Memory B cell (primary cell): ENCODE measurements at regions not wholly inside any gene's neighbourhood (a gene's known extent, or its start where the extent isn't known, plus 50 kb on each side); places are given as distances from the start of the nearest gene placed in this dataset.

Experiments used
- ATAC-seq: fragments of 150-1000 bp; cut with Tn5 transposase; 2 replicates; pipeline ENCODE4 v1.10.0; 2021; ENCODE audit warnings: low read depth, mild to moderate bottlenecking, moderate library complexity
- DNase-seq, 2 donors: peaks; one replicate each; pipeline ENCODE4 v3.0.0; 2022; ENCODE audit warnings: low spot score in 2 of 2
- H3K27ac Mint-ChIP-seq: one replicate; pipeline ENCODE4 v1.8.0; 2022; ENCODE audit warnings: mild to moderate bottlenecking, moderate library complexity, mixed read lengths
- H3K27me3 Mint-ChIP-seq: one replicate; pipeline ENCODE4 v1.8.0; 2022; ENCODE audit warnings: mixed read lengths
- H3K36me3 Mint-ChIP-seq: one replicate; pipeline ENCODE4 v1.8.0; 2022; ENCODE audit warnings: mild to moderate bottlenecking, mixed read lengths
- H3K4me1 Mint-ChIP-seq: one replicate; pipeline ENCODE4 v1.8.0; 2022; ENCODE audit warnings: mixed read lengths
- H3K4me3 Mint-ChIP-seq: one replicate; pipeline ENCODE4 v1.8.0; 2022; ENCODE audit warnings: mild to moderate bottlenecking, moderate library complexity, mixed read lengths
- H3K9me3 Mint-ChIP-seq: one replicate; pipeline ENCODE4 v1.8.0; 2022; ENCODE audit warnings: mixed read lengths

DNA sequence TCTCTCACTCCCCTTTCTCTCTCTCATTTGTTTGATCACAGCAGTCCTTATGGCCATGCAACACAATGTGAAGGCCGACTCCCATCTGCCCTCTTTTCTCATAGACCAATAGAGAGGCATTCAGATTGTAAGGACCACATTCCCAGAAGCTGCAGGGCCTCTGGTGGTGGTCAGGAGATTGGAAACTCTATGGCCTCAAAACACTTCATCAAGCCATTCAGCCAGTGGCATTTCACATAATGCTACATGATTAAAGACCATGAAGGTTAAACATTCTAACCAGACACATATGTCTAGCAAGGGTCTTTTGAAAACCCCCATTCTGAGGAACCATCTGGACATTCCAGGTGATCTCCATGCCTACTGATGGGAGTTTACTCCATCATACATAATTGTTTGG is 769.5 kb upstream of the CXADR start:
- Mint-ChIP-seq H3K27ac (no peak overlapping the region), H3K36me3 (no peaks in the 10 kb centered on the region), H3K4me1 (no peaks in the 10 kb centered on the region), H3K9me3 (peaks cover 2% of the 10 kb centered on the region), H3K27me3 (no peaks in the 10 kb centered on the region), H3K4me3 (no peak overlapping the region)
- ATAC-seq (no peak), DNase-seq (no peak)

GRCh38 chr21:16750926-16751325 is 761.9 kb upstream of the CXADR start:
- no peak overlapping the region for H3K27ac Mint-ChIP-seq
- no peak overlapping the region for H3K4me3 Mint-ChIP-seq
- ATAC-seq (no peak), DNase-seq (no peak)
- H3K36me3 Mint-ChIP-seq, result no peaks in the 10 kb centered on the region
- no peaks in the 10 kb centered on the region for H3K27me3 Mint-ChIP-seq
- H3K9me3 Mint-ChIP-seq, result peaks cover 3% of the 10 kb centered on the region
- no peaks in the 10 kb centered on the region for H3K4me1 Mint-ChIP-seq

GRCh38 chr21:16751695-16752474 is 761.0 kb upstream of the CXADR start:
- no peak overlapping the region for H3K4me3 Mint-ChIP-seq
- no peaks in the 10 kb centered on the region for H3K4me1 Mint-ChIP-seq
- H3K9me3 Mint-ChIP-seq, result peaks cover 3% of the 10 kb centered on the region
- H3K36me3 Mint-ChIP-seq, result no peaks in the 10 kb centered on the region
- no peak for ATAC-seq
- no peak for DNase-seq
- H3K27me3 Mint-ChIP-seq, result no peaks in the 10 kb centered on the region
- no peak overlapping the region for H3K27ac Mint-ChIP-seq

DNA sequence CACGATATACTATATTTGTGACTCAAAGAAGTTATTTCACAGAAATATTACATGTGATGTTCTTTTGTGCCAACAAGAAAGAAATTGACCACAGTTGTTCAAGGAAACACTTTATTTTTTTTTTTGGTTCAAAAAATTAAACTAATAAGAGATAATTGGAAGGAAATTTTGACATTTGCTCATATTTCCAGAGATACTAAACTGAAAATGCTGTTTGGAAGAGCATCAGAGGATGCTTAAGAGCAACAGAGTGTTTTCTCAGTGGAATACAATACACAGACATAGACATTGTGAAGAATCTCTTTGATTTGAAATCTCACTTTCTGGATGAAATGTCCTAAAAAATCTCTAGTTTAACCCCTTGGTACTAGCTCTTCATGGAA is 760.4 kb upstream of the CXADR start:
- no peaks in the 10 kb centered on the region for H3K36me3 Mint-ChIP-seq
- H3K27ac Mint-ChIP-seq, result no peak overlapping the region
- no peak overlapping the region for H3K4me3 Mint-ChIP-seq
- DNase-seq (no peak), ATAC-seq (no peak)
- no peaks in the 10 kb centered on the region for H3K27me3 Mint-ChIP-seq
- H3K9me3 Mint-ChIP-seq, result peaks cover 3% of the 10 kb centered on the region
- no peaks in the 10 kb centered on the region for H3K4me1 Mint-ChIP-seq

- Mint-ChIP-seq H3K36me3 (no peaks in the 10 kb centered on the region), H3K4me3 (no peak overlapping the region), H3K4me1 (no peaks in the 10 kb centered on the region), H3K27me3 (no peaks in the 10 kb centered on the region), H3K9me3 (no peaks in the 10 kb centered on the region), H3K27ac (no peak overlapping the region)
- no peak for ATAC-seq
- DNase-seq, result no peak
These were observed 757.8 kb upstream of the CXADR start for GRCh38 chr21:16755061-16755460.

DNA sequence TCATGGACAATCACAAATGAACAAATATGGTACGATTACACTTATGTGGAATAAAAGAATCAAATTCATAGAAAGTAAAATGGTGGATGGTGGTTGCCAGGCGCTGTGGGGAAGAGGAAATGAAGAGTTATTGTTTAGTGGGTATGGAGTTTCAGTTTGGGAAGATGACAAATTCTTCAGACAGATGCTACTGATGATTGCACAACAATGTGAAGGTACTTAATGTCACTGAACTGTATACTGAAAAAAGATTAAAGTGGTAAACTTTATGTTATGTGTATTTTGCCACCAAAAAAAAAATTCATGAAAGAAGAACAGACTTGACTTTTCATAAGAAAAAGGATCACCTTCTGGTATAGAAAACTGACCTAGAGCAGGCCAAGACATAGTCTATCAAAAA is 745.6 kb upstream of the CXADR start:
- Mint-ChIP-seq H3K36me3 (no peaks in the 10 kb centered on the region), H3K9me3 (peaks cover 4% of the 10 kb centered on the region), H3K4me3 (no peak overlapping the region), H3K27me3 (no peaks in the 10 kb centered on the region), H3K27ac (no peak overlapping the region), H3K4me1 (no peaks in the 10 kb centered on the region)
- DNase-seq (no peak), ATAC-seq (no peak)

GRCh38 chr21:16768096-16768495 is 744.7 kb upstream of the CXADR start:
- Mint-ChIP-seq H3K36me3 (no peaks in the 10 kb centered on the region), H3K27me3 (no peaks in the 10 kb centered on the region), H3K27ac (no peak overlapping the region), H3K4me3 (no peak overlapping the region), H3K9me3 (peaks cover 8% of the 10 kb centered on the region), H3K4me1 (no peaks in the 10 kb centered on the region)
- no peak for DNase-seq
- ATAC-seq, result no peak

- H3K9me3 Mint-ChIP-seq, result peaks cover 9% of the 10 kb centered on the region
- no peaks in the 10 kb centered on the region for H3K27me3 Mint-ChIP-seq
- H3K4me1 Mint-ChIP-seq, result no peaks in the 10 kb centered on the region
- no peaks in the 10 kb centered on the region for H3K36me3 Mint-ChIP-seq
- H3K4me3 Mint-ChIP-seq, result no peak overlapping the region
- no peak overlapping the region for H3K27ac Mint-ChIP-seq
- ATAC-seq, result no peak
- no peak for DNase-seq
These were observed 742.6 kb upstream of the CXADR start for GRCh38 chr21:16770266-16770665.

DNA sequence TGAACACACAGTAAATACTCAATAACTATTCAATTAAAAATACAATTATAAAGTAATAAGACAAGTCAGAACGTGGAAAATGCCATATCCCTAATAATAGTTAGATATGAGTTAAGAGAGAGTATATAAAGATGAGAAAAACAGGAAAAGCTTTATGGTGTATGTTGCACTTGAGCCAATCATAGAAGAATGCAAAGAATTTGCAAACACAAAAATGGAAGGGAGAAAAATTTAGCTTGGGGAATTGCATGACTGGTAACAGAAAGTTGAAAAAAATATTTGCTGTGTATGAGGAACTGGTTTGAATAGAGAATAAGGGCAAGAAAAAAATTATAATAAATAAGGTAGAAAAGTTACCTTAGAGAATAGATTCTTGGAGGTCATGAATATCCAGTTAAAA is 739.6 kb upstream of the CXADR start:
- no peaks in the 10 kb centered on the region for H3K36me3 Mint-ChIP-seq
- H3K27ac Mint-ChIP-seq, result no peak overlapping the region
- H3K4me1 Mint-ChIP-seq, result no peaks in the 10 kb centered on the region
- DNase-seq (no peak), ATAC-seq (no peak)
- no peaks in the 10 kb centered on the region for H3K27me3 Mint-ChIP-seq
- peaks cover 7% of the 10 kb centered on the region for H3K9me3 Mint-ChIP-seq
- no peak overlapping the region for H3K4me3 Mint-ChIP-seq

DNA sequence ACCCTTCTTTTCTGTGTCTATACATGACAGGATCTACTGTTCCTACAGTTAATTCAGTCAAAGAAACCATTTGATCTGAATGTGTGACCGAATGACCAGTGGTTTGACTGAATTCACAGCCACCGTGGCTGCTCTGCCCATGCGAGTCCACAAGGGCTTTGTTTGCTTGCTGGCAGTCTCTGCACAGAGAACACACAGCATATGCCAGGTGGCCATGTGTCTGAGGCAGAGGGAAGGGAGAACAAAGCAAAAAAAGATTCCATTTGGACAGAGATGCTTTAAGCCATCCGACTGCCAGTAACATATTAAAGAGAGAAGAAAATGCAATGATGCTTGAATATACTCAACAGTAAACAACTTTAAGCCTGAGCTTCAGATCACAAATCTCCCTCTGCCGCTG is 737.8 kb upstream of the CXADR start:
- no peaks in the 10 kb centered on the region for H3K27me3 Mint-ChIP-seq
- DNase-seq, result no peak
- no peak overlapping the region for H3K27ac Mint-ChIP-seq
- ATAC-seq, result no peak
- peaks cover 9% of the 10 kb centered on the region for H3K9me3 Mint-ChIP-seq
- H3K4me3 Mint-ChIP-seq, result no peak overlapping the region
- H3K4me1 Mint-ChIP-seq, result no peaks in the 10 kb centered on the region
- H3K36me3 Mint-ChIP-seq, result no peaks in the 10 kb centered on the region

GRCh38 chr21:16777041-16777720 is 735.7 kb upstream of the CXADR start:
- no peak for DNase-seq
- no peaks in the 10 kb centered on the region for H3K4me1 Mint-ChIP-seq
- H3K9me3 Mint-ChIP-seq, result peaks cover 12% of the 10 kb centered on the region
- H3K27ac Mint-ChIP-seq, result no peak overlapping the region
- ATAC-seq, result no peak
- no peaks in the 10 kb centered on the region for H3K36me3 Mint-ChIP-seq
- H3K27me3 Mint-ChIP-seq, result no peaks in the 10 kb centered on the region
- H3K4me3 Mint-ChIP-seq, result no peak overlapping the region

DNA sequence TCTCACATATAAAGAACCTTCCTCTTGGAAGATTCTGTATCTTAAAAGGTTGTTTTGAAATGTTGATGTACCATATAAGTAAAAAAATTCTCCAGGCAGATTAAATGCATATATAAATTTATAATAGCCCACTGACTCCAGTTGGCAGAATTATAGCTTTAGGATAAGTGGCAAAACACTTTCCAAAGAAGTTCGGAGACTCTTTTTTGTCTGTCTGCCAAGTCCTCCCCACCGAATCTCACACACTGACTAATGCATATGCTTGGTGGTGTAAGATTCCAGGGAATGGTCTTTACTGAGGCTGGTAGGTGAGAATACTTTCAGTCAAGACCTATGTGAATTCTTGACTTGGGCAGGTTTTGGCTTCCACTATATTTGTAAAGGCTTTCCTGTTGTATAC is 724.3 kb upstream of the CXADR start:
- no peak for DNase-seq
- H3K27me3 Mint-ChIP-seq, result no peaks in the 10 kb centered on the region
- no peak overlapping the region for H3K27ac Mint-ChIP-seq
- H3K4me3 Mint-ChIP-seq, result no peak overlapping the region
- no peak for ATAC-seq
- peaks cover 9% of the 10 kb centered on the region for H3K9me3 Mint-ChIP-seq
- no peaks in the 10 kb centered on the region for H3K36me3 Mint-ChIP-seq
- H3K4me1 Mint-ChIP-seq, result no peaks in the 10 kb centered on the region

DNA sequence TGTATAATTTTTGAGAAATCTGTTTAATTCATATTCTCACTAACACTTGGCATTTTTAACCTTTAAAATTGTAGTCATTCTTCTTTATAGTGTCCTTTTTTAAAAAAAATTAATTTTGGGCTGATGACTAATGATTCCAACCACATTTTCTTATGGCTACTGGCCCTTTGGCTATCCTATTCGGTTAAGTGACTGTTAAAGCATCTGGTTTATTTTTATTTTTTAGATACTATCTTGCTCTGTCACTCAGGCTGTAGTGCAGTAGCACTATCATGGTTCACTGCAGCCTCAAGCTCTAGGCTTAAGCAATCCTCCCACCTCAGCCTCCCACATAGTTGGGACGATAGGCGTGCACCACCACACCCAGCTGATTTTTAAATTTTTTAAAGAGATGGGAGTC is 723.2 kb upstream of the CXADR start:
- no peak for DNase-seq
- no peaks in the 10 kb centered on the region for H3K36me3 Mint-ChIP-seq
- no peaks in the 10 kb centered on the region for H3K4me1 Mint-ChIP-seq
- H3K4me3 Mint-ChIP-seq, result no peak overlapping the region
- H3K27ac Mint-ChIP-seq, result no peak overlapping the region
- H3K9me3 Mint-ChIP-seq, result peaks cover 4% of the 10 kb centered on the region
- ATAC-seq, result no peak
- H3K27me3 Mint-ChIP-seq, result no peaks in the 10 kb centered on the region

GRCh38 chr21:16792101-16792500 is 720.7 kb upstream of the CXADR start:
- no peak overlapping the region for H3K4me3 Mint-ChIP-seq
- H3K4me1 Mint-ChIP-seq, result no peaks in the 10 kb centered on the region
- no peaks in the 10 kb centered on the region for H3K9me3 Mint-ChIP-seq
- H3K36me3 Mint-ChIP-seq, result no peaks in the 10 kb centered on the region
- no peaks in the 10 kb centered on the region for H3K27me3 Mint-ChIP-seq
- no peak overlapping the region for H3K27ac Mint-ChIP-seq
- no peak for ATAC-seq
- DNase-seq, result no peak

DNA sequence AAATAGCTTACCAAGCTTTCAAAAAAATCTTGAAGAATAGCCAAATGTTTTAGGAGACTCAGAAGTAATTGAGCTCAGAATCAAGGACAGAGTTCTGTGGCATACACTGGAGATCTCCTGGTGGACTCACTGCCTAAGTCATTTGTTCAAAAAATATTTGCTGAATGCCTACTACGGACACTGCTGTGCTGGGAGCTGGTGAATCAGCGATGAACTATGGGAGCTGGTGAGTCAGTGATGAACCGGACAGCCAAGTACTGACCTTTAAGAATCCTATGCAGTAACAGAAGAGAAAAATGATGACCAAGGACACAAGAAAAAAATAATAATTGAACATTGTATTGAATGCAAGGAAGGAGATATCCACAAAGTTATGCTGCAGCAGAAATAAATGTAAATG is 717.9 kb upstream of the CXADR start:
- Mint-ChIP-seq H3K36me3 (no peaks in the 10 kb centered on the region), H3K27me3 (no peaks in the 10 kb centered on the region), H3K27ac (no peak overlapping the region), H3K4me1 (no peaks in the 10 kb centered on the region), H3K4me3 (no peak overlapping the region), H3K9me3 (no peaks in the 10 kb centered on the region)
- ATAC-seq (no peak), DNase-seq (no peak)
